Fibroblast of the aortic adventitia (primary cell): ENCODE measurements at regions not wholly inside any gene's neighbourhood (a gene's known extent, or its start where the extent isn't known, plus 50 kb on each side); places are given as distances from the start of the nearest gene placed in this dataset.
"Not testable (repeated sequence)": the region's sequence is repeated elsewhere in the genome, so short reads cannot be mapped to it uniquely, and the experiment has no call there.

Experiments used
- DNase-seq: peaks from one replicate; pipeline ENCODE4 v3.0.0-alpha.2; 2010; ENCODE audit warnings: low read depth
- H3K4me3 ChIP-seq: 2 replicates; pipeline ENCODE4 v1.5.1; 2011; ENCODE audit warnings: low read depth, mild to moderate bottlenecking, control low read depth, low read length, moderate library complexity
- TF ChIP-seq, protein P1 (sequence below): IDR thresholded peaks from 2 replicates; pipeline ENCODE4 v1.5.1; 2011; ENCODE audit warnings: mild to moderate bottlenecking, low read length, control low read depth, inconsistent platforms; ENCODE audit not compliant: insufficient read depth

GRCh38 chr11:69588270-69588669 lies 52.7 kb upstream of the CCND1 start:
- no peak overlapping the region for H3K4me3 ChIP-seq
- TF ChIP-seq, protein P1, sequence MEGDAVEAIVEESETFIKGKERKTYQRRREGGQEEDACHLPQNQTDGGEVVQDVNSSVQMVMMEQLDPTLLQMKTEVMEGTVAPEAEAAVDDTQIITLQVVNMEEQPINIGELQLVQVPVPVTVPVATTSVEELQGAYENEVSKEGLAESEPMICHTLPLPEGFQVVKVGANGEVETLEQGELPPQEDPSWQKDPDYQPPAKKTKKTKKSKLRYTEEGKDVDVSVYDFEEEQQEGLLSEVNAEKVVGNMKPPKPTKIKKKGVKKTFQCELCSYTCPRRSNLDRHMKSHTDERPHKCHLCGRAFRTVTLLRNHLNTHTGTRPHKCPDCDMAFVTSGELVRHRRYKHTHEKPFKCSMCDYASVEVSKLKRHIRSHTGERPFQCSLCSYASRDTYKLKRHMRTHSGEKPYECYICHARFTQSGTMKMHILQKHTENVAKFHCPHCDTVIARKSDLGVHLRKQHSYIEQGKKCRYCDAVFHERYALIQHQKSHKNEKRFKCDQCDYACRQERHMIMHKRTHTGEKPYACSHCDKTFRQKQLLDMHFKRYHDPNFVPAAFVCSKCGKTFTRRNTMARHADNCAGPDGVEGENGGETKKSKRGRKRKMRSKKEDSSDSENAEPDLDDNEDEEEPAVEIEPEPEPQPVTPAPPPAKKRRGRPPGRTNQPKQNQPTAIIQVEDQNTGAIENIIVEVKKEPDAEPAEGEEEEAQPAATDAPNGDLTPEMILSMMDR, result peak; percentile 62
- peak; percentile 68 for DNase-seq

DNA sequence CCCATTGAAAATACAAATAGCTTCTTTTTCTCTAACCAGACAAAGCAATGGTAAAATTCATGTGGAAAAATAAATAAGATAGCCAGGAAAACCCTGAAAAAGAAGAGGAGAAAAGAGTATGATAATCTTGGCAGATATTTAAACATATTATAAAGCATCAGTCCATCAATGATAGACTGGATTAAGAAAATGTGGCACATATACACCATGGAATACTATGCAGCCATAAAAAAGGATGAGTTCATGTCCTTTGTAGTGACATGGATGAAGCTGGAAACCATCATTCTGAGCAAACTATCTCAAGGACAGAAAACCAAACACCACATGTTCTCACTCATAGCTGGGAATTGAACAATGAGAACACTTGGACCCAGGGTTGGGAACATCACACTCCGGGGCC lies 50.9 kb upstream of the CCND1 start:
- DNase-seq, H3K4me3 ChIP-seq: not testable (repeated sequence)
